Activated CD4-positive, alpha-beta T cell treated with anti-CD3 and anti-CD28 coated beads for 1 hour (primary cell): ENCODE measurements at regions not wholly inside any gene's neighbourhood (a gene's known extent, or its start where the extent isn't known, plus 50 kb on each side); places are given as distances from the start of the nearest gene placed in this dataset.

Source experiments
- DNase-seq: peaks from one replicate; pipeline ENCODE4 v3.0.0-alpha.2; 2020

- no peak for DNase-seq
These were observed 242.5 kb upstream of the KCNG1 start for GRCh38 chr20:51265361-51265760.

GRCh38 chr20:51262240-51262639, 239.3 kb upstream of the KCNG1 start:
- DNase-seq: no peak

GRCh38 chr20:51259455-51259854, 236.5 kb upstream of the KCNG1 start:
- DNase-seq: no peak

GRCh38 chr20:51258582-51259165, 235.8 kb upstream of the KCNG1 start:
- DNase-seq: no peak

- DNase-seq: no peak
These were observed 232.5 kb upstream of the KCNG1 start for GRCh38 chr20:51255417-51255816.

GRCh38 chr20:51253280-51253679, 230.4 kb upstream of the KCNG1 start:
- DNase-seq: no peak

- DNase-seq: no peak
These were observed 226.9 kb upstream of the KCNG1 start for GRCh38 chr20:51249781-51250180.

- DNase-seq: no peak
These were observed 226.3 kb upstream of the KCNG1 start for GRCh38 chr20:51249215-51249614.

- DNase-seq: no peak
These were observed 221.6 kb upstream of the KCNG1 start for GRCh38 chr20:51244466-51244865.

- no peak for DNase-seq
These were observed 215.9 kb upstream of the KCNG1 start for GRCh38 chr20:51238675-51239305.

GRCh38 chr20:51237791-51238190, 214.9 kb upstream of the KCNG1 start:
- no peak for DNase-seq

- no peak for DNase-seq
These were observed 214.4 kb upstream of the KCNG1 start for GRCh38 chr20:51237278-51237677.

GRCh38 chr20:51236421-51236820, 213.5 kb upstream of the KCNG1 start:
- no peak for DNase-seq

GRCh38 chr20:51233345-51233744, 210.4 kb upstream of the KCNG1 start:
- DNase-seq: no peak

GRCh38 chr20:51230727-51231126, 207.8 kb upstream of the KCNG1 start:
- DNase-seq: no peak

- no peak for DNase-seq
These were observed 205.9 kb upstream of the KCNG1 start for GRCh38 chr20:51228763-51229162.

- no peak for DNase-seq
These were observed 204.8 kb upstream of the KCNG1 start for GRCh38 chr20:51227744-51228143.

- no peak for DNase-seq
These were observed 200.3 kb upstream of the KCNG1 start for GRCh38 chr20:51223183-51223720.

GRCh38 chr20:51221791-51222408, 199.0 kb upstream of the KCNG1 start:
- no peak for DNase-seq

GRCh38 chr20:51221103-51221502, 198.2 kb upstream of the KCNG1 start:
- DNase-seq: no peak

- peak; percentile 14 for DNase-seq
These were observed 197.4 kb upstream of the KCNG1 start for GRCh38 chr20:51220293-51220706.

- DNase-seq: no peak
These were observed 196.6 kb upstream of the KCNG1 start for GRCh38 chr20:51219544-51219943.

- no peak for DNase-seq
These were observed 195.7 kb upstream of the KCNG1 start for GRCh38 chr20:51218603-51219002.

GRCh38 chr20:51217347-51218045, 194.6 kb upstream of the KCNG1 start:
- DNase-seq: no peak
